ENCODE measurements at regions not wholly inside any gene's neighbourhood (a gene's known extent, or its start where the extent isn't known, plus 50 kb on each side); places are given as distances from the start of the nearest gene placed in this dataset.

- no peak for DNase-seq (ENCODE audit: low spot score)
Observed at GRCh38 chr9:135219676-135220600, 132.5 kb downstream of the OLFM1 start.

GRCh38 chr9:135220601-135221575, 133.4 kb downstream of the OLFM1 start:
- DNase-seq (ENCODE audit: low spot score): no peak

GRCh38 chr9:135221576-135221950, 134.1 kb downstream of the OLFM1 start:
- DNase-seq (ENCODE audit: low spot score): no peak

- no peak for DNase-seq (ENCODE audit: low spot score)
Observed at GRCh38 chr9:135221951-135222631, 134.6 kb downstream of the OLFM1 start.

GRCh38 chr9:135222881-135223760, 135.7 kb downstream of the OLFM1 start:
- no peak for DNase-seq (ENCODE audit: low spot score)

GRCh38 chr9:135223831-135224230, 136.4 kb downstream of the OLFM1 start:
- DNase-seq (ENCODE audit: low spot score): no peak

- DNase-seq (ENCODE audit: low spot score): no peak
Observed at GRCh38 chr9:135224286-135224877, 136.9 kb downstream of the OLFM1 start.

GRCh38 chr9:135224921-135225541, 137.6 kb downstream of the OLFM1 start:
- no peak for DNase-seq (ENCODE audit: low spot score)

- DNase-seq (ENCODE audit: low spot score): no peak
Observed at GRCh38 chr9:135225619-135226228, 138.3 kb downstream of the OLFM1 start.

GRCh38 chr9:135226369-135227050, 139.0 kb downstream of the OLFM1 start:
- DNase-seq (ENCODE audit: low spot score): no peak

GRCh38 chr9:135227641-135228251, 140.3 kb downstream of the OLFM1 start:
- no peak for DNase-seq (ENCODE audit: low spot score)

GRCh38 chr9:135228345-135228982, 141.0 kb downstream of the OLFM1 start:
- DNase-seq (ENCODE audit: low spot score): no peak

GRCh38 chr9:135228983-135229625, 141.6 kb downstream of the OLFM1 start:
- DNase-seq (ENCODE audit: low spot score): no peak

GRCh38 chr9:135229701-135230385, 142.4 kb downstream of the OLFM1 start:
- DNase-seq (ENCODE audit: low spot score): no peak

GRCh38 chr9:135230386-135230765, 142.9 kb downstream of the OLFM1 start:
- no peak for DNase-seq (ENCODE audit: low spot score)

GRCh38 chr9:135230817-135231520, 143.5 kb downstream of the OLFM1 start:
- DNase-seq (ENCODE audit: low spot score): no peak
